Astrocyte of the cerebellum (primary cell): ENCODE measurements at regions not wholly inside any gene's neighbourhood (a gene's known extent, or its start where the extent isn't known, plus 50 kb on each side); places are given as distances from the start of the nearest gene placed in this dataset.

Source experiments
- DNase-seq: peaks from one replicate; pipeline ENCODE4 v3.0.0-alpha.2; 2011; ENCODE audit warnings: low read depth
- H3K4me3 ChIP-seq: 2 replicates; pipeline ENCODE4 v1.5.1; 2011; ENCODE audit warnings: mild to moderate bottlenecking, low read depth, low read length, moderate library complexity
- CTCF ChIP-seq: IDR thresholded peaks from 2 replicates; pipeline ENCODE4 v1.5.1; 2012; ENCODE audit warnings: low read length, low read depth, moderate library complexity, mild to moderate bottlenecking; ENCODE audit errors: missing control alignments
- in situ Hi-C: cut with HindIII; loops from 2 replicates; pipeline ENCODE4 v1.10.0; 2017; ENCODE audit warnings: low sequenced_read_pairs

DNA sequence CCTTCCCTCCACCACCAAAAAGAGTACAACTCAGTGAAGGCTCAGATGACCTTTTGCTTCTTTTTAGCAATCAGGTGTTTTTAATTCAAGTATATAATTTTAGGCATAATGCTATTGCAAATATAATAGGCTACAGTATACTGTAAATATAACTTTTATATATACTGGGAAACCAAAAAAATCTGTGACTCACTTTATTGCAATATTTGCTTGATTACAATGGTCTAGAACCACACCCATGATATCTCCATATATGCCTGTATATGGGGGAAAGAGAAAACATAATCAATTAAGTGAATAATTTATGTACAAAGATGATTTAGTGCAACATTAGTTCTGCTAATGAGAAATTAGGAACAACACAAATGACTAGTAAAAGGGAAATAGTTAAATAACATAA is 134.3 kb downstream of the TLE3 start:
- TF ChIP-seq CTCF = no peak
- in situ Hi-C loops = no loop called here
- H3K4me3 ChIP-seq = no peak overlapping the region
- DNase-seq = no peak

DNA sequence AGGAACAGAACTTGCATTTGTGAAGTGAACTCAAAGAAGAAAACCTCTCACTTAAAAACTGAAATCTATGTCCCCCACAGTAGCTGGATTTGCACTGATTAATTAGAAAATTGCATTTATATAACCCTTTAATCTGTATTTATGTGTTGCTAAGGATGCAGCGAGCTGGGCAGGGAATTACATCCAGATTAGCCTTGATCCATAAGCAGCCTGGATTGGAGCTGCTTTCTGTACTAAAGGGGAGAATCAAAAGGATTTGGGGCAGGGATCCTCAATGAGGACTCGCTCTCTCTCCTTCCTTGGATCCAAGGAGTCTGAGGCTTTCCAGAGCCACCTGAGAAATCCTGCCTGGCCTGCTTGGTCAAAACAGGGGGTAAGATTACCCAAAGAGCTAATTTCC is 125.9 kb downstream of the TLE3 start:
- no peak for DNase-seq
- no peak overlapping the region for H3K4me3 ChIP-seq
- TF ChIP-seq CTCF = no peak
- in situ Hi-C loops = no loop called here

GRCh38 chr15:69972436-69972835 is 125.3 kb downstream of the TLE3 start:
- no peak for TF ChIP-seq CTCF
- in situ Hi-C loops = no loop called here

DNA sequence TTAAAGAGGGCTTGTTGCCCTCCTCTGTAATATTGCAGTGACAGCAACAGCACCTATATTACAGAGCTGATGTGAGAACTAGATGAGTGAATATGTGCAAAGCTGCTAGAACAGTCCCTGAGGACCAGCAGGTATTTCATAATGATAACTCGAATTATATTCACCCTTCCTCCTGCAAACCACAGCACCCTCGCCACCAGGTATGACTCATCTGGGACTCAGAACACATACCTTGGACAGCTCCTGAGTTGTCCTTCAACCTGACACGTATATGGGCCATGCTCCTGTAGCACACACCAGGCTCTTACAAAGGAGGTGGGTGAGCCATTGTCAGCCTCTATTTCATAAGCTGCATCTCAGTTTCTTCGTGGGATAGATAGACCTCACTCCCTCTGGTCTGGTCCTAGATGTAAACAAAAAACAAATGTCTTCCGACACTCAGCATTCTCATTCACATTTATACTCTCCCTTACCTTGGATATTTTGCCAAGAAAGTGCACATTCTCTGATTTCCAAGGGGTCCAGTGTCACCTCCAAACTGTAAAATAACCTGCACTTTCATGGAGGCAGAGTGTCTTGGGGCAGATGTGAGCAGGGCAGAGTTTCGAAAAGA is 124.5 kb downstream of the TLE3 start:
- DNase-seq = peak; percentile 22
- in situ Hi-C loops = no loop called here
- H3K4me3 ChIP-seq = no peak overlapping the region
- TF ChIP-seq CTCF = no peak

More at GRCh38 chr15:69972436-69972835, 125.3 kb downstream of the TLE3 start:
- H3K4me3 ChIP-seq = no peak overlapping the region
- DNase-seq = no peak

- no peak for DNase-seq
- H3K4me3 ChIP-seq = no peak overlapping the region
- in situ Hi-C loops = no loop called here
- no peak for TF ChIP-seq CTCF
Measured at GRCh38 chr15:69973880-69974279, 123.8 kb downstream of the TLE3 start.

DNA sequence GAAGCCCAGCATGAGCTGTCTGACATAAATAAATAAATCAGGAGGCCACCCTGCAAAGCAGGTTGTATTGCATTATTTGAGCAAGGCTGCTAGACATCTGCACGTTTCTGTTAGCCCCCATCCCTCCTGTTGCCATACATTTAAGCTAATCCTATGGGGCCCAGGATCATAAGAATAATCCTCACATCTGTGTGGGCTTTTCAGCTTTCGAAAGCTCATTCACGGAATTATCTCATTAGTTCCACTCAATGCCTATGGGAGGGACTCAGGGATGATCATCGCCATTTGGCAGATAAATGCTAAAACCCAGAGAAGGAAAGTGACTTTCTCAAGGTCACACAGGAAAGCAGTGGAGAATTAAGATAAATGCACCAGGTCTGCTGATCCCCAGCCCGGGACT is 123.4 kb downstream of the TLE3 start:
- TF ChIP-seq CTCF = no peak
- DNase-seq = no peak
- in situ Hi-C loops = no loop called here
- H3K4me3 ChIP-seq = no peak overlapping the region
